SKM-1 (cell line): ENCODE measurements at regions not wholly inside any gene's neighbourhood (a gene's known extent, or its start where the extent isn't known, plus 50 kb on each side); places are given as distances from the start of the nearest gene placed in this dataset.

ENCODE experiments used
- DNase-seq: peaks from one replicate; lab custom pipeline; 2025; ENCODE audit not compliant: unreplicated experiment; lab: John Stamatoyannopoulos, UW

- DNase-seq = no peak
Measured at GRCh38 chr2:215695861-215696260, 260.0 kb upstream of the FN1 start.

- no peak for DNase-seq
Measured at GRCh38 chr2:215693999-215694580, 258.2 kb upstream of the FN1 start.

GRCh38 chr2:215693193-215693998, 257.5 kb upstream of the FN1 start:
- no peak for DNase-seq

- no peak for DNase-seq
Measured at GRCh38 chr2:215692387-215693079, 256.7 kb upstream of the FN1 start.

GRCh38 chr2:215691346-215691745, 255.5 kb upstream of the FN1 start:
- no peak for DNase-seq

GRCh38 chr2:215687149-215688031, 251.5 kb upstream of the FN1 start:
- no peak for DNase-seq

GRCh38 chr2:215685238-215685990, 249.5 kb upstream of the FN1 start:
- DNase-seq = no peak

GRCh38 chr2:215684448-215685237, 248.8 kb upstream of the FN1 start:
- no peak for DNase-seq

GRCh38 chr2:215683295-215683694, 247.4 kb upstream of the FN1 start:
- DNase-seq = no peak

- DNase-seq = no peak
Measured at GRCh38 chr2:215681799-215682596, 246.1 kb upstream of the FN1 start.

- peak; percentile 66 for DNase-seq
Measured at GRCh38 chr2:215680605-215681598, 245.0 kb upstream of the FN1 start.

GRCh38 chr2:215678094-215678493, 242.2 kb upstream of the FN1 start:
- DNase-seq = no peak

GRCh38 chr2:215677481-215677880, 241.6 kb upstream of the FN1 start:
- no peak for DNase-seq

GRCh38 chr2:215672406-215672805, 236.5 kb upstream of the FN1 start:
- DNase-seq = no peak

- no peak for DNase-seq
Measured at GRCh38 chr2:215671691-215672090, 235.8 kb upstream of the FN1 start.

GRCh38 chr2:215671244-215671643, 235.4 kb upstream of the FN1 start:
- no peak for DNase-seq

GRCh38 chr2:215670396-215670795, 234.5 kb upstream of the FN1 start:
- DNase-seq = no peak

GRCh38 chr2:215668378-215668775, 232.5 kb upstream of the FN1 start:
- DNase-seq = no peak
